DMS53 treated with DMSO at 0.1 percent for 48 hours (cell line): ENCODE measurements at regions not wholly inside any gene's neighbourhood (a gene's known extent, or its start where the extent isn't known, plus 50 kb on each side); places are given as distances from the start of the nearest gene placed in this dataset.
"Not testable (repeated sequence)": the region's sequence is repeated elsewhere in the genome, so short reads cannot be mapped to it uniquely, and the experiment has no call there.

Experiments used
- DNase-seq: peaks from one replicate; lab custom pipeline; 2025; ENCODE audit not compliant: unreplicated experiment; lab: John Stamatoyannopoulos, UW

DNA sequence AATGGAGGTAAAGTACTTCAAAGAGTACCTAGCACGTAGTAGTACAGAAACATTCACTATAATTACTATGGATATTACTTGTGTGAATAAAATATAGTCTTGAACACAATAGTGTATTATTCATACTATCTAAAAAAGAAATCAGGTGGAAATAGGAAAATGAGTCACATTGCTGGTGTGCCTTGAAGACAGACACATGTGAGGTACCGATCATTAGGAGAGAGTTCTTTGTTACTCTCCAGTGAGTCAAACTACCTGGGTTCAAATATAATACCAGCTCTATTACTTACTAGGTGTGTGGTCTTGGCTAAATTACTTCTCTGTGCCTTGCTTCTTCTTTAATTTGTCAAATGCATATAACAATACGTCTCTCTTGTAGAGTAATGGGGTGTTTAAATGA lies 50.8 kb upstream of the BEND6 start:
- no peak for DNase-seq

DNA sequence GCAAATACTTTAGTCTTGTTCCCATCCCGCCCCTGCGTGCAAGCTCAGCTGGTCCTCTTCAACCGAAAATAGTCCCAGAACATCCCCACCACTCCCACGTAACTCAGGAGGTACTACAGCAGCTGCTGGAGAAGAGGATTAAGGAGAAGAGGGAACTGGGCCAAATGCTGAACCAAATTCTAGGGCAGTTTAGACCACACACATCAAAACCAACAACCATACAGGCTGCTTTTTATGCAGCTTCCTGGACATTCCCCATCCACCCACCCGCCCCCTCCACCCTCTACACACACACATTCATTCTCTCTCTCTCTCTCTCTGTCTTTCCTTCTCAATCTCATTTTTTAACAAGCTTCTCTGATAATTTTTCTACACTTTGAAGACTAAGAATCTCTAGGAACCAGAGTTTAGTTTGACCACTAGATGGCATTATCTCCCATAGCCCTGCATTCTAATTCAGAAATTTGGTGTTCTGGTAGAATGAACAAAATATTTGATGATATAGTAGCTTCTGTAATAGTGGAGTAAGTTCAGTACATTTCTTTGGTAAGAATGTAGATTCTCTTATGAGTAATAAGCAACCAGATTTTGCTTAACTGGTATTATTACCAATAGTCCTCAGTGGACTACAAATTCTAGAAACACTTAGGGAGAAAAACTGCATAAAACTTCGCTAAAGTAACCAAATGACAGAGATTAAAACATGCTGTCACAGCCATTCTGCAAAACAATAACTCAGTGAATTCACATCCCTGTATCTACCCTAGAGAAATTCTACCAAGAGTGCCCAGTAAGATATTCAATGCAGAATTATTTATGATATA lies 52.1 kb upstream of the BEND6 start:
- peak; percentile 23 for DNase-seq

DNA sequence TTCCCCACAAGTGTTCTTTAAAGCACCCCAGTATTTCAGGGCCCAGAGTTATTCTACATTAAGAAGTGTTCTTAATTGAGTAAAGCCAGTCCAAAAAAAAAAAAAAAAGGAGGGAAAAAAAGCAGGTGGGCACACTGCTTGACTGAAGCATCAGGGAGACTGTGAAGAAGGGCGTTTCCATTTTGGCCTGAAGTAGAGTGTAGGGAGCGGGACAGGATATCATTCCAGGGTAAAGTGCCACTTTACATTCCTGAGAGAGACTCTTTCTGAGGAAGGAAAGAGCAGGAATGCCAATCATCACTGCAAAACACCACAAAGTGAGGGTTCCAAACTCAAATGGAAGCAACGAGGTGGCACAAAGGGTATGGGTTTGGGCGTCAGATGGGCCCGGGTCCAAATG lies 54.1 kb upstream of the BEND6 start:
- no peak for DNase-seq

DNA sequence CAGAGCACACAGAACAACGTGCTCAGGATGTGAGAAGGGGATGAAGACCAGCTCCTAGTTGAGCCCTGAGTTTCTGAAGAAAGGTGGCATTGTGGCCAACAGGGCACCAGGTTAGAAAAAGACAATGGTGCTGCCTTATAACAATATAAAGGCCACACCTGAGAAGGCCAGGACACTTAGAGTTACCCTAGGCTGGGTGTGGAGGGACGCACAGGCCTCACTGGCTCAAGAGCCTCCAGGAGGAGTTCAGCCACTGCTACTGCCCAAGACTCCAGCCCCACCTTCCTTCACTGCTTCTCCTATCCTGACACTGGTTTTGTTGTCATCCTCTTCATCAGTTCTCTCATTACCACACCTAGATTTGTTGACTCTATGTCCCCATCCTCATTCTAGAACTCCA lies 55.2 kb upstream of the BEND6 start:
- DNase-seq: no peak

DNA sequence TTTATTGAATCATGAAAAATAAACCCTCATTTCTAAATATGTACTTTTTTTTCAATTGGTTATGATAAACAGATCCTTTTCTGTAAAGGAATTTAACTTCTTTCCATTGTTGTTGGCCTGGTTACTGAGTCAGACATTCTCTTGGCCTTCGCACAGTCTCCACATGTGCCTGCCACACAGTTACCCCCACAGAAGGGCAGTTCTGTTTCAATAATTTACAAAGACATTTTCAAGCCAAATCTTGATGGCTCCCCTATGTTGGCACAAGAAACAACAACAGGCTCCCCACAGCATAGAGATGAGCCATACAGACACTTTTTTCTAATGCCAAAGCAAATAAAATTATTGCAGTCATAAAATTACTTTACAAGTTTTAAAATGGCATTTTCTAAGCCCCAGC lies 55.6 kb upstream of the BEND6 start:
- no peak for DNase-seq

DNA sequence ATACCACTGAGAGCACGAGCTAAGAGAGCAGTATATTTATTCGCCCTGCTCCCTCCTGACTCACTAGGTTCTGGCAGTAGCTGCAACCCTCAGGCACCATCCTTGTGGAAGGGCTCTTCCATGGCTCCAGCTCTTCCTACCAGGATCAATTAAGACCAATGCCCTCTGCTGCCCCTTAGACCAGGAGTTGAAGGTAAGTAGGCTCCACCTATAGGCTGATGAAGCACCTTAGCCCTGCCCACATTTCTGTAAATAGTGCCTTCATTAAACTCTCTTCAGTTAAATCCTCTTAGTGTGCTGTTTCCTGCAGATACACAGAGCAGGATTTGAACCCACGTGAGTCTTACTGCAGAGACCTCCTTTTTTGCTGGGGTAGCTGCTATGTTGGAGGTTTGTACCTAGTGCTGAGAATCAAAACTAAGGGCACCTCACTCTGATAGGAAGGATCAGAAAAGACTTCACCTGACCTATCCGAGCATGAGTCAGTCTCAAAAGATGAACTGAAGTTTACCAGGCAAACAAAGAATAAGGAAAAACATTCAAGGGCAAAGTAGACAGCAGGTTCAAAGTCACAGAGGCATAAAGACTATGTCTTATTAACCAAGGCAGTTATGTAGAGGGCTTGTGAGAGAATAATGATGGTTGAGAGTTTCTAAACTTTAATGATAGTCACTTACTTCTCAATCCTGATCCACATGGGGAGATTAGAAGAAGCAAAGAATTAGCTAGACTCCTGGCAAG lies 56.9 kb upstream of the BEND6 start:
- DNase-seq: no peak

DNA sequence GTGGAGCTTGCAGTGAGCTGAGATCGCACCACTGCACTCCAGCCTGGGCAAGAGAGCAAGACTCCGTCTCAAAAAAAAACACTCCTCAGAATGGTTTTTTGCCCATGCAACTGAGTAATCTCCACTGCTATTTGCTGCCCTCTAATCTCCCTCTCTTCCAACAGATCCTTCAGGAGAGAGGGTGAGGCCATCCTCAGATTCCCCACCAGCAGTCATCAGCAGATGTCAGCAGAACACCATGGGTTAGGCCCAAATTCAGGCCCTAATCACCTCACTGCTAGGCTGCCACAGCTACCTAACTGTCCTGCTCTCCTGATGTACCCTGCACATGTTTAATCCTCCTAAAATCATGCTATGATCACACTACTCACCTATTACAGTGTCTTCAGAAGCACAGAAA lies 63.2 kb upstream of the BEND6 start:
- no peak for DNase-seq

DNA sequence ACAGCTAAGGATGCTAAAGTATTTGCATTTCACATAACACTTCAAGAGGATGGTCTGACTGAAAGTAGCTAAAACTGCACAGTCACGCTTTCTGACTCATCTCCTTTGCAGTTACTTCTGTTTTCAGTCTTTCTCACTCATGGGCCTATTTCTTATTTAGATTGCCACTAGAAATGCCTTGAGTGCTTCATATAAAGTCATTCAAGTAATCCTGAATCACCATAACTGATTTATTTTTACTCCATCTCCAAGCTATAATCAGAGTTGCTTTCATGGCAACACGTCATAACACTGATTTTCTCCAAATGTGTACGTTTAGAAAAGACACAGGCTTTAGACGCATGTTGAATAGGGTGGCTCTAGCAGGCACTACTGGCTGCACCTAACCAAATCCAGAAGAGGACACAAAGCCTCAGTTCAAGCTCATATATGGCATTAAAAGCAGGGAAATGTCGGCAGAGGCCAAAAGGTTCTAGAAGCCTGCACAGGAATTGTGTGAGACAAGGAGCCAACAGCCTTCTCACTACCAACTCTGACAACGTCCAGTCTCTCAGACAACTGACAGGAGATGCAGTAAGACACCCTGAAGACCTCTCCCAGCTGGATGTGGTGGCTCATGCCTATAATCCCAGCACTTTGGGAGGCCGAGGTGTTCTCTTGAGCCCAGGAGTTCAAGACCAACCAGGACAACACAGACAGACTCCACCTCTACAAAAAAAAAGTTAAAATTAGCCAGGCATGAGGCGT lies 64.1 kb upstream of the BEND6 start:
- no peak for DNase-seq

DNA sequence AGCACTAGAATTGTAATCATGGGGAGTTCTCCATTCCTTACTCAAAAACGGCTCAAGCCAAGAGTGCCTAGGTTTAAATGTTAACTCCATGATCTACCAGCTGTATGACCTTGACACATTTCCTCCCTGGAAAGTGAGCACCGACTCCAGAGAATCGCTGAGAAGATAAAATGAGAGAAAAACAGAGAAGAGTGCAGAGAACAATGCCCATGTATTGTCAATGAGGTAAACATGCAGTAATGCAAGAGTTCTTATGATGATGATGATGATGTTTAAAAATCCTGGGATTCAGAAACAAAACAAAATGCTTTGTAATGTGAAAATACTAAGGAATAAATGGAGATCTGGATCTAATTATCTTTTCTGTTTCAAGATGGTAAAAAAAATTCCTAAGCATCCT lies 64.8 kb upstream of the BEND6 start:
- DNase-seq: no peak

DNA sequence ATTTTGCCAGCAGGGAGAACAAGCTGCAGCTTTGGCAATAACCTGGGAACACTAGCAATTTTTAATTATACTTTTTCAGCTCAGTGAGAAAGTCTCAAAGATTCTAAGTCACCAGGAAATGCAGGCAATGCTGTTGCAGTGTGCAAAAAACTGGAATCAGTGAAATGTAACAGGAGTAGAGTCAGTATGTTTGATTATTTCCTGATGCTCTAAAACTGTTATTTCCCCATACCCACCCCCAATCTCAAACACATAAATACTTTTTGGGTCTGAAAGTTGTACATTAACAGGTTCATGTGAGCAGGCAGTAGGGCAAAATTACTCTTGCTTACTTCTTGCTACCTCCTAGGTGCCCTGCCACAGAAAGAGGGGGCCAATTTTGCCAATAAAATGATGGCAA lies 65.4 kb upstream of the BEND6 start:
- DNase-seq: no peak

DNA sequence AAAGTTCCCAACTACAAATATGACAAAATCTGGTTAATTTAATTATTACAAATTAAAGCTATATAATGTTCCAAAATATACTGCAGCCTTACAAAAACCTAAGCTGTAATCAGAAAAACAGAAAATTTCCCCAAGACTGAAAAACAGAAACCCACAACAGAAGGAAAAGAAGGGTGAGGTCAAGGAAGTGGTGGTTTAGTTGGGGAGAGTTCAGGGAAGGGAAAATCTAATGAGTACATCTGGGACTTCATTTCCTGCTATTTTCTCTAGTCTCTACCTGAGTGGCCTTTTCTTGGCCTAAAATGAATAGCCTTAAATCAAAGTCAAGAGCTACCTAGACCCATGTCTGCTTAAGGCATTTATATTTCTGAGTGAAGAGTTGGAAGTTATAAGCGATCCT lies 66.2 kb upstream of the BEND6 start:
- DNase-seq: no peak

DNA sequence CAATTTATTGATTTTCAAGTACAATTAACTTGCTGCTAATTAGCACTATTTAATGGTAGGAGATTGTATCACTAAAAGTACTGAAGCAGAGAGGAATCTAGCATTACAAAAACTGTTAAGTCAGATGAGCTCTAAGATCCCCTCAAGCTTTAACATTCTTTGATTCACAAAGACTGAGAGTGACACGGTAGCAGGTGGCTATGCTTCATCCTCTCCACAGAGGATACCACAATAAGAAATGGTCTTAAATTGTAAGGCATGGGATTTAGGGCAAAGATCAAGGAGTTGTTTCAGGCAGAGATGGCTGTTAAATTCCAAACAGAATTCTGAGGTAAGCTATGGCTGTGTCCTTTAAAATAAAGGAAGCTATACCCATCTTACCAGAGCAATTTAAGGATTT lies 67.8 kb upstream of the BEND6 start:
- DNase-seq: no peak

DNA sequence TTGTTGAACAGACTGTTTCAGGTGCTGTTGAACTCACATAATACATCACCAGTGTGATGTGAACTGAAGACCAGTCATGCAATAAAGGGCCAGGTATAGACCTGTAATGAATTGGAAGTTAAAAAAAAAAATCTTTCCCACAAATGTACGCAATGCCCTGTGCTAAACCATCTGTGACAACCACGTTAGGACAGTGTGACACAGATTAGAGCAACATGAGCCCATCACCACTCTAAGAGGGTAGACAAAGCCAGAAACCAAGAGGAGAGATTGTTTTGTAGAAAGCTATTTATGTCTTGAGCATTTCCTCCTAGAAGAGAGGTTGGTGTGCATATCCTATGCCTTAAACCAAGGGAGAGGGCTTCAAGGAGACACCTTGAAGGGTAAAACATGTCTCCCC lies 77.0 kb upstream of the BEND6 start:
- DNase-seq: no peak

DNA sequence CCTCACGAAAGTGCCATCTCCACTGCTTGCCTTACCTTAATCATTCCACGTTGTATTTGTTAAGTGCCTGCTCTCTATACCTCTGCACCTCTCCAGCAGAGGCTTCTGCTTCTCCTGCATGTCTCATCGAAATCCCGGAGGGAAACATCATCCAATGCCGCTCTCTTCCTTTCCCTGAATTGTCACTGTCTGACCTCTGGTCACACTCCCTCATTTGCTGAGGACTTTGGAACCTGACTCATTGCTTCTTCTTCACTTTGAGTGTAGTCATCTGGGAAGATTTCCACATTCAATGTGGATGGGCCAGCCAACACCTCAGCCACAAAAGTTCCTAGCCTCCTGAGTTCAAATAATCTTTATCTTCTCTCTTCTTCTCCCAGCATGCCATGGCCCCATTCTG lies 78.9 kb upstream of the BEND6 start:
- DNase-seq: no peak

DNA sequence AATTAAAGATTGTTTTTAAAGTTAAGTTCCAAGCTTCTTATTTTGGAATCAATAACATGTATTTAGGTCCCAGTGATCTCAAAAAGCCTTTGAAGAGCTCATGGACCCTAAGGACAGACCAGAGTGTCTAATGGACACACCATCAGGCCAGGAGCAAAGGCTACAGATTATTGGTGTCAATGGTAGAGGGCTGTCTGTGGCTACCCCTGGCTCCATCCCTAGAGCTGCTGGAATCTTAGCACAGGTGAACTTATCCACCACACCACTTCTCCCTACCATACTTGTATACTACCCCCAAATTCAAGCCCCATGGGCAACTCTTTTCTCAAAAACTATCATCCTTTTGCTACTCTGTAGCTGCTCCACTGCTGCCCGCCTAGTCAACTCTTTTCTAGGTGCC lies 79.4 kb upstream of the BEND6 start:
- no peak for DNase-seq

DNA sequence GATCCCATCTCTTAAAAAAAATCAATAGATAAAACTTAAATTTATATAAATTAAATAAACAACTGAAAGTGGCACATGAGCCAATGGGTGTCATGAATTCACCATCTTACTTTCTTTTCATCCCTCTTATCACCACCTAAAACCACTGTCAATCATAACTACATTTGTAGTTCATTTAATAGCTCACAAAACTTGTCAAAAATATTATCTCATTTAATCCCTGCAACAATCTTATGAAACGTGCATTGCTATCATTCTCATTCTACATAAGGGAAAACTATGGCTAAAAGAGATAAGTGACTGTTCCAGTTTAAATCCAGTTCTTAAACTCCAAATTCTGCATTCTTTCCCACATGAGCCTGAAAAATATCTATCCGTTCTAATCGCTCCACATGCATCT lies 80.6 kb upstream of the BEND6 start:
- DNase-seq: no peak

DNA sequence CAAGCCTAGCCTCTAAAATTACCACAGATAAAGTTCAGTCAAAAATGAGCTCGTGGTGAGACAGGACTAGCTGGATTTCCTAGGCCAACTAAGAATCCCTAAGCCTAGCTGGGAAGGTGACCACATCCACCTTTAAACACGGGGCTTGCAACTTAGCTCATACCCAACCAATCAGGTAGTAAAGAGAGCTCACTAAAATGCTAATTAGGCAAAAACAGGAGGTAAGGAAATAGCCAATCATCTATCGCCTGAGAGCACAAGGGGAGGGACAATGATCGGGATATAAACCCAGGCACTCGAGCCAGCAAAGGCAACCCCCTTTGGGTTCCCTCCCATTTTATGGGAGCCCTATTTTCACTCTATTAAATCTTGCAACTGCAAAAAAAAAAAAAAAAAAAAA lies 84.9 kb upstream of the BEND6 start:
- DNase-seq: not testable (repeated sequence)

DNA sequence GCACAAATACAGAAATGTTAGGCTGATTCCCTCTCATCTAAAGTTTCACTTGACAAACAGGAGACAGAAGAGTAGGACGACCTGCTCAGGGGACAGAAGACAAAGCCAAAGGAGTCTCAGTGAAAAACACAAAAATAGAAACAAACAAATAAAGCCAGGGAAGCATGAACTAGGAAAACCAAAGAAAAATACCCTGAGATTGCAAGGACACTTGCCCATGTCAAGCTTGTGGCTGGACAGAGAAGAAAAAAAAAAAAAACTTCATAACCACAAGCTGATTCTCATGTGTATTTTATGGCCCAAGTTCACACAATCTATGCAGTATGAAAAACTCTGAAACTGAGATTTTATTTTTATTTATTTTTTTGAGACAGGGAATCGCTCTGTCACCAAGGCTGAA lies 85.6 kb upstream of the BEND6 start:
- DNase-seq: no peak

DNA sequence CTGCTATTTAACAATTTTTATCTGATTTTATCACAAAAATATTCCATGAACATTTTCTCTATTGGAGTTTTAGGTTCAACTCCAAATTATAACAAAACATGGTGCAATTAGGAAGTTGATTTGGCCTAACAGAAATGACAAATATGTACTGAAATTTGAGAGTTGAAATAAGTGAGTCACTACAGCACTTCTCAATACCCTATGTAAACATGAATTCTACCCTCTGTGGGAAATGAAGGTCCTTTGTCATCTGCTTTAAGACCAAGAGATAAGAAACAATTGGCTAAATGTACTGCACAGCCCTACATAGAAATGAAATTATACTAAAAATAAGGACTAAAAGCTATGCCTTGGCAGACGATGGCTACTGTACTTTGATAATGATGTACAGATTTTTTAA lies 86.2 kb upstream of the BEND6 start:
- peak; percentile 80 for DNase-seq

DNA sequence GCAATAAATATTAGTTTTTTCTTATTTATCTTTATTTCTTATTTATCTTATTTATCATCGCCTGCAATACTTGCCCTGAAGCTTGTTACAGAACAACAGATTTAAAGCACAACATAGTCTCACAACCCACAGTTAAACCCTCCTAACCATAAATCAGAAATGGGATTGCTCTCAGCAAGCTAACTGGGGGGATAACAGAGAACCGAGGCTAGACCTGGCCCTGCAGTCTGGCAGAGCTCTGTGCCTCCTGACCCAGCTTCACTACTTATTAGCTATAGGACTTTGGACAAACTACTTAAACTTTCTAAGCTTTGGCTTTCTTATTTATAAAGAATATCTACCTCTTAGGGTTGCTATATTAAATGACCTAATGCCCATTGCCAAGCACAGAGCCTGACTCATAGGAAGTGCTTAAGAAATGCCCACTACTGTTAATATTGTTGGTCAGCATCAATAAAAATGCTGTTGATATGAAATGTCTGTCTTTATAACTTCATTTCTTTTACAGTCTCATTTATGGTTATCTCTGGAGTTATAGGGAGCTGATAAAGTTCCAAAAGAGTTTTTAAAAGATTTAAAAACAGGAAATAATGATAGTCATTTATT lies 87.9 kb upstream of the BEND6 start:
- DNase-seq: no peak

DNA sequence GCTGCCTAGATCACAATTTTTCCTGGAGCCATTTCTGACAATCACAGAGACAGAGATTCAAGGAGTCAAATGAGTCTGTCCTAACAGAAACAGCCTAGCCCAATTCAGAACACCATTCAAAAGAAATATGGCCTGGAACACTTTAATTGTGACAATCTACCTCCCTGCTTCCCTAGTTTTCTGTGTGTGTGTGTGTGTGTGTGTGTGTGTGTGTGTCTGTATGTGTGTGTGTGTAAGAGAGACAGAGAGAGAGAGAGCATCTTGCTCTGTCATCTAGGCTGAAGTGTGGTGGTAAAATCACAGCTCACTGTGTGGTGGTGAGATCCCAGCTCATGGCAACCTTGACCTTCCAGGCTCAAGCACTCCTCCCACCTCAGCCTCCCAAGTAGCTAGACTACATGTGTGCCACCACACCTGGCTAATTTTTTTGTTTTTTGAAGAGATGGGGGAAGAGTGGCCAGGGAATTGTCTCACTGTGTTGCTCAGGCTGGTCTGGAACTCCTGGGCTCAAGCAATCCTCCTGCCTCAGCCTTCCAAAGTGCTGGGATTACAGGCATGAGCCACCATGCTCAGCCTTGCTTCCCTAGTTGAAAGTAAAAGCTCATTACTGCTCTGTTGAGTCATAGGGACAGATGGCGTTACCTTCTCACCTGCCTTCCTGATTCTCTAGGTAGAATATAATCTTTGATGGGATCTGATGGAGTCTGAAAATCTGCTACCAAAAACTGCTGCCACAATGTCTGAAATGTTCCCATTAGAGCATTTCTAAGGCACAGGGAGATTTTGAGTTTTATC lies 89.6 kb upstream of the BEND6 start:
- DNase-seq: peak; percentile 75
